Calu3 (cell line): ENCODE measurements at regions not wholly inside any gene's neighbourhood (a gene's known extent, or its start where the extent isn't known, plus 50 kb on each side); places are given as distances from the start of the nearest gene placed in this dataset.

Experiments
- BruUV-seq: library from RNA; stranded (reverse); fragments of 400-500 nt; replicated peaks from 2 replicates; lab custom pipeline; 2021; lab: Mats Ljungman, UMichigan
- CTCF ChIA-PET: fragments of 300-600 bp; sonication (Branson Sonifier 250); formaldehyde crosslinking; loops from one replicate; lab custom pipeline; 2022; ENCODE audit warnings: antibody characterized with exemption; lab: Charles Lee
- DNase-seq: peaks from one replicate; pipeline ENCODE4 v3.0.0; 2022
- H3K27ac Mint-ChIP-seq: one replicate; pipeline ENCODE4 v1.8.0; 2022; ENCODE audit warnings: mixed read lengths; ENCODE audit not compliant: unreplicated experiment
- H3K27me3 Mint-ChIP-seq: one replicate; pipeline ENCODE4 v1.8.0; 2022; ENCODE audit warnings: mixed read lengths; ENCODE audit not compliant: unreplicated experiment
- H3K36me3 Mint-ChIP-seq: one replicate; pipeline ENCODE4 v1.8.0; 2022; ENCODE audit warnings: mild to moderate bottlenecking, moderate library complexity, mixed read lengths; ENCODE audit not compliant: insufficient read depth, unreplicated experiment
- H3K4me1 Mint-ChIP-seq: one replicate; pipeline ENCODE4 v1.8.0; 2022; ENCODE audit warnings: mild to moderate bottlenecking, low read depth, mixed read lengths; ENCODE audit not compliant: unreplicated experiment
- H3K4me3 Mint-ChIP-seq: one replicate; pipeline ENCODE4 v1.8.0; 2022; ENCODE audit warnings: mild to moderate bottlenecking, low read depth, moderate library complexity, mixed read lengths; ENCODE audit not compliant: unreplicated experiment
- H3K9me3 Mint-ChIP-seq: one replicate; pipeline ENCODE4 v1.8.0; 2022; ENCODE audit warnings: low read depth, mixed read lengths; ENCODE audit not compliant: unreplicated experiment
- CTCF ChIP-seq: fragments of 200-600 bp; IDR thresholded peaks from one replicate; pipeline ENCODE4 v1.8.0; 2022; ENCODE audit warnings: antibody characterized with exemption; ENCODE audit not compliant: unreplicated experiment
- intact Hi-C: fragments of 100-400 bp; cut with micrococcal nuclease; formaldehyde crosslinking; loops from one replicate; pipeline ENCODE4 v1.10.0; 2022; ENCODE audit not compliant: unreplicated experiment

GRCh38 chr2:10515887-10516286, 67.8 kb upstream of the ODC1 start:
- DNase-seq, result no peak
- Mint-ChIP-seq H3K36me3 (no peaks in the 10 kb centered on the region), H3K4me3 (no peak overlapping the region), H3K9me3 (peaks cover 3% of the 10 kb centered on the region), H3K27ac (no peak overlapping the region), H3K27me3 (no peaks in the 10 kb centered on the region), H3K4me1 (peaks cover 12% of the 10 kb centered on the region)
- CTCF ChIA-PET, result no interaction called here
- BruUV-seq, result no TSS peak
- no peak for TF ChIP-seq CTCF
- intact Hi-C loops, result loop anchor here (2.0 kb wide), 1 partner anchor 69 kb away; no protein-coding TSS in a partner anchor

DNA sequence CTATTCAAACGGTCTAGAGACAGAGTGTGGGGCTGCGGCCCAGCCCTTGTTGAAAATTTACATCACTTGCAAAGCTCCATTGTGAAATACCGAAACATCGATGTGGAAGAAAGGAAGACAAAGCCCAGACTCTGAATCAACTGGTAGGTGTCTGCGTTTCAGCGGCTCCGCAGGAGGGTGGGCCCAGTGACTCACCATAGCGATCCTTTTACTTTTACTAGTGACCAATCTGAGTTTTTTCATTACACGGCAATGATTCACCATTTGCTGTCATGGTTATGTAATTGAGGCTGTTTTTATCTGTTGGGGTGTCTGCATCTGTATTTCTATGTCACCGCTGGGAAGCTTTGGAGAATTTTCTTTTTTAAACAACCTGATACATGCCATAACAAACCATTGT, 66.6 kb upstream of the ODC1 start:
- Mint-ChIP-seq H3K27me3 (no peaks in the 10 kb centered on the region), H3K27ac (peak overlapping the region; percentile 31), H3K9me3 (peaks cover 3% of the 10 kb centered on the region), H3K4me1 (peaks cover 12% of the 10 kb centered on the region), H3K36me3 (no peaks in the 10 kb centered on the region), H3K4me3 (no peak overlapping the region)
- intact Hi-C loops, result loop anchor here (2.0 kb wide), 1 partner anchor 70 kb away; no protein-coding TSS in a partner anchor
- BruUV-seq, result no TSS peak
- TF ChIP-seq CTCF, result no peak
- CTCF ChIA-PET, result interaction anchor here (0.7 kb wide), 1 partner anchor 140 kb away, joined by 3 read pairs; no protein-coding TSS in a partner anchor
- peak; percentile 74 for DNase-seq

DNA sequence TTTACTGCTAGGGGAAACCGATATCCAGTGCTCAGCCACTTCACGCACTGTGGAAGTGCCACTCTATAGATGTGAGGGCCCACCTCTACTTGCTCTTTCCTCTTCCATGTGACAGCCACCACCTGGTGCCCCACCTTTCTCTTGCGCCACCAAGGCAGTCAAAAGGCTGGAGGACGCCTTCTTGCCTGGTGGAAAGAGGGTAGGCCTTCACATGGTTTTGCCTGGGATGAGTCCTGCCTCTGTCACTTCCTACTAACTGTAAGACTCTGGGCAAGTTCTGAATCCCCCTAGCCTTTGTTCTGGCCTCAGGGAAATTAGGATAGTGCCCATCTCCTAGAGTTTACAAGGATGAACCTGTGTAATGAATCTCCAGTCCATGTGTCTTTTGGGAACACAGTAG, 66.1 kb upstream of the ODC1 start:
- no TSS peak for BruUV-seq
- TF ChIP-seq CTCF, result no peak
- H3K4me1 Mint-ChIP-seq, result peaks cover 12% of the 10 kb centered on the region
- intact Hi-C loops, result loop anchor here (2.0 kb wide), 1 partner anchor 71 kb away; no protein-coding TSS in a partner anchor
- DNase-seq, result no peak
- no peaks in the 10 kb centered on the region for H3K27me3 Mint-ChIP-seq
- H3K27ac Mint-ChIP-seq, result peak overlapping the region; percentile 31
- CTCF ChIA-PET, result interaction anchor here (0.7 kb wide), 1 partner anchor 140 kb away, joined by 3 read pairs; no protein-coding TSS in a partner anchor
- H3K36me3 Mint-ChIP-seq, result no peaks in the 10 kb centered on the region
- H3K4me3 Mint-ChIP-seq, result no peak overlapping the region
- H3K9me3 Mint-ChIP-seq, result peaks cover 3% of the 10 kb centered on the region

GRCh38 chr2:10513201-10513600, 65.1 kb upstream of the ODC1 start:
- CTCF ChIA-PET, result no interaction called here
- H3K27me3 Mint-ChIP-seq, result no peaks in the 10 kb centered on the region
- intact Hi-C loops, result no loop called here
- H3K4me1 Mint-ChIP-seq, result peaks cover 12% of the 10 kb centered on the region
- no peak for DNase-seq
- H3K36me3 Mint-ChIP-seq, result no peaks in the 10 kb centered on the region
- no peak for TF ChIP-seq CTCF
- no peak overlapping the region for H3K4me3 Mint-ChIP-seq
- BruUV-seq, result no TSS peak
- H3K27ac Mint-ChIP-seq, result no peak overlapping the region
- peaks cover 3% of the 10 kb centered on the region for H3K9me3 Mint-ChIP-seq
